ENCODE measurements at regions not wholly inside any gene's neighbourhood (a gene's known extent, or its start where the extent isn't known, plus 50 kb on each side); places are given as distances from the start of the nearest gene placed in this dataset.

DNA sequence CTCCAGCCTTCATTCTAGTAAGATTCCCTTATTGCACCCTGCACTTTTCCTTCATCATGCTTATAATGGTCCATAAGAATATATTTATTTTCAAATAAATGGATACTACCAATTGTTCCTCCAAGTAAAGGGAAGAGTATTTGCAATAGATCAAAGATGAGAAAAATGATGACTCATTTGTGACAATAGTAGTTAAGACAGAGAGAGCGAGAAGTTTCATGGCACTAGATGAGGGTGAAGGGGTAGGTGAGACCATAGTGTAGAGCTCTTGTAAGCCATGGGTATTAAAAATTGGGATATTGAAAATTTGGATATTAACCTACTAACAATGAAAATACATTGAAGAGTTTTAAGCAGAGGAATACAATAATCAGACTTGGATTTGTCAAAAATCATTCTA lies 404.6 kb downstream of the EFNA5 start:
- no peak for DNase-seq (ENCODE audit: low read depth in 2 of 2, low spot score in 1 of 2)

DNA sequence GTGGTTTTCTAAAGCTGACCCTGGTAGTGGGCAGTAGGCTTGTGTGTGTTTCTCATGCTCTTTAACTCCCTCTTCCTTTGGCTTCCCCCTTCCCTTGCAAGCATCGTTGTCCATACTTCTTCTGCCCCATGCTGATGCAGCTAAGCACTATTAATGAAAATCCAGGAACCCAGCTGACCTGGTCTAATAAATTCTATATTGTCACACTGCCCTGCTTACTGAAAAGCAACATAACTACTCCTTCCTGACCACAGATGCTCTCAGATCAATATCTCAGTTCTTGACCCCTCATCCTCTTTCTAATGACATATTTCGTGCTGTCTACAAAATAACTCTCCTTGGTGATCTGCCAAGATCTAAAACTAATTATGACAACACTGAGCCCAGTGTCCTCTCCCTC lies 405.5 kb downstream of the EFNA5 start:
- no peak for DNase-seq (ENCODE audit: low read depth in 2 of 2, low spot score in 1 of 2)

DNA sequence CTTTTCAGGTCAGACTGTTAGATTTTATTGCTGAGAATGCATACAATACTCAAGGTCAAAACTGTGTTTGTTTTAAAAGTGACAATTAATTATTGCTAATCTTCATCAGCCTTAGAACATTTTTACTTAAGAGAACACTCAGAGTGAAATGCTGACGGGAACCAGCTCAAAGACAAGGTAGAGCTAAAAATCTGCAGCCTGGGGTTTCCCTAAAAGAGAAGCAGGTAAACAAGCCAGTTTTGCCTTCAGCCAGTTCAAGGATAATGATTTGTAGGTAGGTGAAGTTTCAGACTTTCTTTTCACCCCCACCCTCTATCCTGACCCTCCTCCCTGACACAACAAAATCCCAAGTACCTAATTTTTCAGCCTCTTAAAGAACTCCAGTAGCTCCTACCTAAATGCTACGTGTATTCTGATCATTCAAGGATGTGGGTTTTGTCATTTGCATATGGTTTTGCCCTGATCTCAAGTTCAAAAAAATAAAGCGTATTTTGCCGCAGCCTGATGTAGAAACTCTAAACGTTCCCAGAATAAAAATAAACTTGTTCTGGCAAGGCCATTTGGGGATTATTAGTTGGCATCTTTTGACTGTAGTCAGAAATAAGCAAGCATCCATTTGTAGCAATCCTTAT lies 407.2 kb downstream of the EFNA5 start:
- DNase-seq (ENCODE audit: low read depth in 2 of 2, low spot score in 1 of 2): no peak

- DNase-seq (ENCODE audit: low read depth in 2 of 2, low spot score in 1 of 2): no peak
These were observed 412.7 kb downstream of the EFNA5 start for GRCh38 chr5:107257885-107258520.

- DNase-seq (ENCODE audit: low read depth in 2 of 2, low spot score in 1 of 2): no peak
These were observed 415.9 kb downstream of the EFNA5 start for GRCh38 chr5:107254902-107255234.

GRCh38 chr5:107254214-107254901 lies 416.4 kb downstream of the EFNA5 start:
- no peak for DNase-seq (ENCODE audit: low read depth in 2 of 2, low spot score in 1 of 2)

GRCh38 chr5:107253246-107253645 lies 417.5 kb downstream of the EFNA5 start:
- DNase-seq (ENCODE audit: low read depth in 2 of 2, low spot score in 1 of 2): no peak

DNA sequence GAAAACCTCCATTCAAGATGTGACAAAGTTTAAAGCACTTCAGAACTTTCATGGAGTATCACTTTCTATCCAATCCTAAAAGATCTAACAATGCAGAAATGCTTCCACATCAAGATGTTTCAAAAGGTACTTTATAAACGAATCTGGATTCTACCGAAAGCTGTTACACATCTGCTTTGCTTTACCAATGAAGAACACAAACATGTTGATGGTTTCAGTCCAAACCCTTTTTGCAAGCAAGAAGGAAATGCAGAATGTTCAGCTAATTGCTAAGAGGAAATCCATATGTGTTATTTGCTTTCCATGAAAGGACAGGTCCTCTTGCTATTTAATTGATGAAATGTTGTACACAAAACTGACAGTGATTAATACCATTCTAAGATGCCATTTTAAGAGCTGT lies 419.6 kb downstream of the EFNA5 start:
- no peak for DNase-seq (ENCODE audit: low read depth in 2 of 2, low spot score in 1 of 2)

DNA sequence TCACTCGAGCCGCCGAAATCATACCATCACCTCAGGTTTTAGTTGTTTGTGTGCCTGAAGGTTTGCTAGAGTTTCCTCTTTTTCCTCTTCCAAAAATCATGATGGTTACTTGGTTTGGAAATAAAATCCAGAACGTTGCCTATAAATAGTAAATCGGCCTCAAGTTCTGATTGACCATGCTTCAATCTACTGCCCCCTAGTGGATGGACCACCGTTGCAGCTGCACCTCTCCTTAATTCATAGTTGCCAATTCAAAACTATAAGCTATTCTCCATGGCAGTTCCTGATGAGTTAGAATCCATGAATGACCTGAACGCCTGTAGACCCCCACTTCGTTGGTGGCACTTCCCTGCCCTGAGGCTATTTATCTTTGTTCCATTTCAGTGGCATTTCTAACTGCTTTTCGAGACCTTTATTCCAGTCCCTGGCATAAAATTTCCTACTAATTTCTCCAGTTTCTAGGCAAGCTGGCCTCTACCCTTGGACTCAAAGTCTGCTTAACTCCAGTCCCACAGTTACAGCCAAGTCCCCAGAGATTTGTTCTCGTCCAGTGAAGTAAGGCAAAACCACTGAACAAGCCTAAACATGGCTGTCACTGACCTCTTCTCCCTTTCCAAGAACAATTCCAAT lies 422.6 kb downstream of the EFNA5 start:
- DNase-seq (ENCODE audit: low read depth in 2 of 2, low spot score in 1 of 2): peak in 1 of 2 donors; percentile 3

DNA sequence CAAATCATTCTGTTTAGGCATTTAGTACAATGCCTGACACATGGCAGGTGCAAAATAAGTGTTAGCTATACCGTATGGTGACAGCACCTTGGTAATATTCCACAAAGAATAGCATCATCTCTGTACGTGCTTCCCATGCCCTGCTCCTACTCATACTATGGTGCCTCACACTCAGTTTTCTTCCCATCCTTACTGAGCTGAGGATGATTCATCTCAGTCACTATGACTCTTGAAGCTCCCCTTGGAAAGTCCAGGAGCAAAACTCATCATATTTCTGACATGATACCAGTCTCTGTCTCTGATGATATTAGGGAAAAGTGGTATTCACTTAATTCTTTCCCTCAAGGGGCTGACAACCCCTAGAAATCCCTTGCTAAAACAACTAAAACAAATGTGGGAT lies 423.3 kb downstream of the EFNA5 start:
- no peak for DNase-seq (ENCODE audit: low read depth in 2 of 2, low spot score in 1 of 2)

DNA sequence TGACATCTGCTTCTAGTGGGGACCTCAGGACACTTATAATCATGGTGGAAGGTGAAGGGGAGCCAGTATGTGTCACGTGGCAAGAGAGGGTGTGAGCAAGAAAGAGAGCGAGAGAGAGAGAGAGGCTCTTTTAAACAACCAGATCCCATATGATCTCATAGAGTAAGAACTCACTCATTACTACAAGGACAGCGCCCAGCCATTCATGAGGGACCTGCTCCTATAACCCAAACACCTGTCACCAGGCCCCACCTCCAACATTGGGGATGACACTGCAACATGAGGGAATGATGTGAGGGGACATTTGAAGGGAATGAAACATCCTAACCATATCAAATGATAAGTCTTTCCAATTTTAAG lies 427.5 kb downstream of the EFNA5 start:
- DNase-seq (ENCODE audit: low read depth in 2 of 2, low spot score in 1 of 2): no peak

DNA sequence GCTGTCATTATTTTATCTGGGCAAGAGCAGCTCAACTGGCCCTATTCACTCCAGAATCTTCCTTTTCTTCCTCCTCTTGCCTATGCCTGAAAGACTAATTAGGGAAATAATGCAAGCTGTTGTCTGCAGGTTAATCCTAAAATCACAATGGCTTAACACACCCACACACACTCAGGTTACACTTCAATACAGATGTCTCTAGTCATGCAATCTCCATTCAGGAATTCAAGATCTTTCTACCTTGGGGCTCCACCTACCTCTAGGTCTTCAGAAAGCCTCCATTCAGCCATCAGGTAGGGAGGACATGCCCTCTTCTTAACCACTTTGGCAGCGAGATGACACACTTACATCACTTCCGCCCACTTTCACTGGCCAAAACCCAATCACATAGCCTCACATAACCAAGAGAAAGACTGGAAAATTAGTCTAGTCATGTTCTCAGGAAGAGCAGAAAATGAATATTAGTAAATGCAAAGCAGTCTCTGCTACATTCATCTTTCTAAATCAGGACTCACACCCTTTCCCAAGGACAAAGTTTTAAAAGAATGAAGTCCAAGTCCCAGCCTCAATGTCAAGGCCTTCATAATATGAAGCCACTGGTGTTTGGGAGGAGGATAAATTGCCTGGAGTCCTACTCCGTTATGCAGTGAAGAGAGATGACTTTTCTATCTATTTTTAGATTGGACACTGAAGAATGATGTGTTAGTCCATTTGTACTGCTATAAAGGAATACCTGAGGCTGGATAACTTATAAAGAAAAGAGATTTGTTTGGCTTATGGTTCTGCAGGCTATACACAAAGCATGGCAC lies 428.1 kb downstream of the EFNA5 start:
- no peak for DNase-seq (ENCODE audit: low read depth in 2 of 2, low spot score in 1 of 2)

- DNase-seq (ENCODE audit: low read depth in 2 of 2, low spot score in 1 of 2): no peak
These were observed 428.9 kb downstream of the EFNA5 start for GRCh38 chr5:107241841-107242240.

GRCh38 chr5:107235167-107235566 lies 435.6 kb downstream of the EFNA5 start:
- DNase-seq (ENCODE audit: low read depth in 2 of 2, low spot score in 1 of 2): no peak

DNA sequence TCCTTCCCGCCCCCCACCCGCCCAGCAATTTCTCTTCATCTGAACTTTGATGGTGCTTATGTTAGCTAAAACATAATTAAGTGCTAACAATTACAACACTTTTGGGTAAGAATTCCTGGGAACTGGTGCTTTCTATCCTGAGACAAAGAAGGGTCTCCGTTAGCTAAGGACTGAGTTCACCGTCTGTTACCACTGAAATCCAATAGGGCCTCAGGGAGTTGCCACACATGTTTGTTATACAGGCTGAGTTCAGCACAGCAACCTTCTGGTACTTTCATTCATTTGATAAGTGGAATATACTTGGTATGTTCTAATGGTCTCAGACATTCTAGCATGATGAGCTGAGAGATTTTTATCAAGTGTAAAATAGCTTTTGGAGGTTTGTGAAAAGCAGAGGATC lies 437.9 kb downstream of the EFNA5 start:
- DNase-seq (ENCODE audit: low read depth in 2 of 2, low spot score in 1 of 2): no peak

DNA sequence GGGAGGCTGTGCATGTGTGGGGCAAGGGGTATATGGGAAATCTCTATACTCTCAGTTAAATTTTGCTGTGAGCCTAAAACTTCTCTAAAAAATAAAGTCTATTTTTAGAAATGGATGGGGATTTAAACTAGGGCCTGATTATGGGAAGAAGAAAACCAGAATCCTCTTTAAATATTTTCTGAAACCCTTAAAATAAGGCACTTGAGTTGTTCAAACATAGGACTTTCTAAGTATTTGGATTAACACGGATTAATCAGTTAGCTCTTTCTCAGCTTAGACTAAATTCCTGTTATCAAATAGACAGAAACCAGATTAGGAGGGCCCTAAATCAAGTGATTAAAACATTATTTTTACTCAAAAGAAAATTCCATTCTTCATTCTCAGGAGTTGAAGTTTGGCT lies 438.4 kb downstream of the EFNA5 start:
- no peak for DNase-seq (ENCODE audit: low read depth in 2 of 2, low spot score in 1 of 2)

DNA sequence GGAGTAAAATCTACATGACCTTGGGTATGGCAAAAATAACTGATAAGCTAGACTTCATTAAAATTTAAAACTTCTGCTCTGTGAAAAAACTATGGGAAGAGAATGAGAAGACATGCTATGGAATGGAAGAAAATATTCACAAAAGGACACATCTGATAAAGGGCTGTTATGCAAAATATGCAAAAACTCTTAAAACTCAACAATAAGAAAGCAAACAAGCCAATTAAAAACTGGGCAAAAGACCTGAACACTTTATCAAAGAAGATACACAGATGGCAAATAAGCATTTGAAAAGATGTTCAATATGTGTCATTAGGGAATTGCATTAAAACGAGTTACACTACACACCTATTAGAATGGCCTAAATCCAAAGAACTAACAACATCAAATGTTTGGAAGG lies 439.5 kb downstream of the EFNA5 start:
- no peak for DNase-seq (ENCODE audit: low read depth in 2 of 2, low spot score in 1 of 2)

- DNase-seq (ENCODE audit: low read depth in 2 of 2, low spot score in 1 of 2): no peak
These were observed 440.4 kb downstream of the EFNA5 start for GRCh38 chr5:107230367-107230766.

- DNase-seq (ENCODE audit: low read depth in 2 of 2, low spot score in 1 of 2): no peak
These were observed 442.5 kb downstream of the EFNA5 start for GRCh38 chr5:107228226-107228625.

DNA sequence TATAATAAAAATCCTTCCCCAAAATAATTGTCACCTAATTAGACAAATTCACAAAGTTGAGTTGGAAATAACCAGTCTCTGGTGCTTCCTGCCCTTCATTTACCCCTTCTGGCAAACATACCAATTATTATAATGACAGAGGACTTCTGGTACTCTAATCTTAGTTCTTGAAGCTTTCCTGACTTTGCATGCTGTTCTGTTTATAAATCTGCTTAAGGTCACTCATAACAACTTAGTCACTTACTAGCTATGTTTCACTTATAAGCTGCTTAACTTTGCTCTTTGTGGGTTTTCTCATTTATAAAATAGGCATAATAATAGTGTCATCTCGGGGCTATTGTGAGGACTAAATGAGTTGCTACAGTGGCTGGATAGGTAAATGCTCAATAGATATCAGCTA lies 446.5 kb downstream of the EFNA5 start:
- DNase-seq (ENCODE audit: low read depth in 2 of 2, low spot score in 1 of 2): no peak

- DNase-seq (ENCODE audit: low read depth in 2 of 2, low spot score in 1 of 2): no peak
These were observed 447.7 kb downstream of the EFNA5 start for GRCh38 chr5:107223066-107223465.

DNA sequence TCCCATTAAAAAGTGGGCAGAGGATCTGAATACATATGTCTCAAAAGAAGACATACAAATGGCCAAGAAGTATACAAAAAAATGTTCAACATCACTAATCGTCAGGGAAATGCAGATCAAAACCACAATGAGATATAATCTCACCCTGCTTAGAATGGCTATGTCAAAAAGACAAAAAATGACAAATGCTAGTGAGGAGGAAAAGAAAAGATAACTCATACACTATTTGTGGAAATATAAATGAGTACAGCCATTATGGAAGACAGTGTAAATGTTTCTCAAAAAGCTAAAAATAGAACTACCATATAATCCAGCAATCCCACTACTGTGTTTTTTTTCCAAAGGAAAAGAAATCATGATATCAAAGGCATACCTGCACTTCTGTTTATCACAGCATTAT lies 450.7 kb downstream of the EFNA5 start:
- no peak for DNase-seq (ENCODE audit: low read depth in 2 of 2, low spot score in 1 of 2)

All from stimulated activated CD8-positive, alpha-beta memory T cell treated with anti-CD3 and anti-CD28 coated beads, Interleukin-4, amount 100 ng/mL, for 4 hours (primary cell).